ENCODE measurements at regions not wholly inside any gene's neighbourhood (a gene's known extent, or its start where the extent isn't known, plus 50 kb on each side); places are given as distances from the start of the nearest gene placed in this dataset.
A peak's percentile ranks its signal among the peaks of the same experiment; 100 is the strongest.
"Not testable (repeated sequence)": the region's sequence is repeated elsewhere in the genome, so short reads cannot be mapped to it uniquely, and the experiment has no call there.

DNA sequence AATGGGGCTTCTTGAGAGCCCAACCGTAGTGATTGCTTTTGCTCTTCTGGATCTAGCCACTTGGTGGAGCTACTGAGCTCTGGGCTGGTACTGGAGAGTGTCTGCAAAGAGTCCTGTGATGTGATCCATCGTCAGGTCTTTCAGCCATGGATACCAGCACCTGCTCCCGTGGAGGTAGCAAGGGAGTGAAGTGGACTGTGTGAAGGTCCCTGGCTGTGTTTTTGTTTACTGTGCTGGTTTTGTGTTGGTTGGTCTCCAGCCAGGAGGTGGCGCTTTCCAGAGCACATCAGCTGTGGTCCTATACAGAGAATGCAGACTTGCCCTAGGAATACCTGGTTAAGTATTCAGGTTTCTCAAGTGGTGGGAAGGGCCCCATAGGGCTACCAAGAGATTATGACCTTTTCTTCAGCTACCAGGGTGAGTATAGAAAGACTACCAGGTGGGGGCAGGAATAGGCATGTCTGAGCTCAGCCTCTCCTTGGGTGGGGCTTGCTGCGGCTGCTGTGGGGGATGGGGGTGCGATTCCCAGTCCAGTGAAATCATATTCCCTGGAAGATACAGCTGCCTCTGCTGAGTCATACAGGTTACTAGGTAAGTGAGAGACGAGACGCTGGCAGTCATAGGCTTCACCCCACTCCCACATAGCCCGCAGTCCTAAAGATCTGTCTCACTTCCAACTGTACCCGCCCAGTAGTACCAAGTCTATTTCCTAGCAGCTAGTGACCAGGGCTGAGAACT, 733.7 kb downstream of the ZNF385D start:
- no peak for DNase-seq

DNA sequence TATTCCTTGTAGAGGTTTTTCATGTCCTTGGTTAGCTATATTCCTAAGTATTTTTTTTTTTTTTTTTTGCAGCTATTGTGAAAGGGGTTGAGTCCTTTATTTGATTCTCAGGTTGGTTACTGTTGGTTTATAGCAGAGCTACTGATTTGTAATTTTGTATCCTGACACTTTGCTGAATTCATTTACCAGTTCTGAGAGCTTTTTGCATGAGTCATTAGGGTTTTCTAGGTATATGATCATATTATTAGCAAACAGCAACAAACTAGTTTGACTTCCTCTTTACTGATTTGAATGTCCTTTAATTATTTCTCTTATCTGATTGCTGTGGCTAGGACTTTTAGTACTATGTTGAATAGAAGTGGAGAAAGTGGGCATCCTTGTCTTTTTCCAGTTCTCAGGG, 737.4 kb downstream of the ZNF385D start:
- DNase-seq: no peak

DNA sequence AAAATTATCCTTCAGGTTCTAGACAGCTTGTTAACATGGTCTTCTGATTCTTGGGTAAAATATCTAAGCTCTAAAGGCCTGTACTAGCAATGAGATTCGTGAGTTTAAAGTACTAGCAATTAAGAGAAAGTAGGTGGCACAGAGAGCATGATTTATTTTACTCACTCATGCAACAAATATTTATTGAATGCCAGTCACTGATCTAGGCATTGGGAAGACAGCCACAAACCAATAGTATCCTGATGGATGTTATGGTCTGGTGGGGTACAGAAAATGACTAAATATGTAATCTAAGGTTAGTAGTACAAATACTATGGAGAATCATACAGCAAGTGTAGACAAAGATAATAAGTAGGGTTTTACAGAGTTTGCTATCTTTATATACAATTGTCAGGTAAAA, 751.3 kb downstream of the ZNF385D start:
- no peak for DNase-seq

DNA sequence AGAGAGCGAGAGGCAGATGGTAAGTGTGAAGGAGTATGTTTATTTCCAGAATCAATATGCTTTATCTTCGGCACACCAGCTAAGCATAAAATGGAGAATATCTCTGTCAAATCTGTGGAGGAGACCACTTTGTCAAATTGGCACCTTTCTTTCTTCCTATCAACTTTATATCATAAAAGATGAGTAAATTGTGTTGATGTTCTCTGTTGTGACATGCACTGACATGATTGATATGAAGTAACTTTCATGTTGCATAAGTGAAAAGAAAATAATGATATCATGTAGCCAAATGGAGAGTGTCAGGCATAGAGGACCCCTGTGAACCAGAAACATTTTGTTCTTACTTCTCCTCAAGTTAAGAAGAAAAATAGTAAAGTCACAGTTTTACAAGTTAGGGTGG, 753.8 kb downstream of the ZNF385D start:
- DNase-seq: no peak

DNA sequence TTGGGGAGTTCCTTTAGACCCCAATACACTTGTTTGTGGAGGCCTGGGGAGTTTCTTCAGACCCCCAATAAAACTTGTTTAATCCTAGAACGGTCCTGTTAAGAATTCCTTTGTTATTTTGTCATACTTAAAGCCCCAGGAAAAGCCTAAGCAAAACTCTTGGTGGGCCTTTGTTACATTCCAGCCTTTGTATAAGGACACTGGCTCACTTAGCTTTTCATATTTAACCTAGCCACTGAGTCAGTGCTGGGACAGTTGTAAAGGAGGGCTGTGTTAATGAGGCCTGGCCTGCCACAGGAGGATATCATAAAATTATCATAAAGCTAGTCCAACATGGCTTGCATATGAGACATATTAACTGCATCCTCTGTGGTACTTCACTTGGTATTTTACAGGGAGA, 760.1 kb downstream of the ZNF385D start:
- no peak for DNase-seq

DNA sequence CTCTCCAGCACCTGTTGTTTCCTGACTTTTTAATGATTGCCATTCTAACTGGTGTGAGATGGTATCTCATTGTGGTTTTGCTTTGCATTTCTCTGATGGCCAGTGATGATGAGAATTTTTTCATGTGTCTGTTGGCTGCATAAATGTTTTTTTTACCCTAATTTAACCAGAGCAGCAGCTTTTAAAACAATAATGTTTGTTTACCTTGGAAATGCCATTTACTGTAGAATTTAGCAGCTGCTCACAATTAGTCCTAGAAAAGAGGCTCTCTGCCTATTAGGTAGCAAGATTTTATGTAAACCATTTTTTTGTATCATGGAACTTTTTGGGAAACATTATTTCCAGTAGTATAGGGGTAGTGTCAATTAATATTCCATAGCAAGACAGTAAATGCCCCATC, 761.4 kb downstream of the ZNF385D start:
- DNase-seq: not testable (repeated sequence)

DNA sequence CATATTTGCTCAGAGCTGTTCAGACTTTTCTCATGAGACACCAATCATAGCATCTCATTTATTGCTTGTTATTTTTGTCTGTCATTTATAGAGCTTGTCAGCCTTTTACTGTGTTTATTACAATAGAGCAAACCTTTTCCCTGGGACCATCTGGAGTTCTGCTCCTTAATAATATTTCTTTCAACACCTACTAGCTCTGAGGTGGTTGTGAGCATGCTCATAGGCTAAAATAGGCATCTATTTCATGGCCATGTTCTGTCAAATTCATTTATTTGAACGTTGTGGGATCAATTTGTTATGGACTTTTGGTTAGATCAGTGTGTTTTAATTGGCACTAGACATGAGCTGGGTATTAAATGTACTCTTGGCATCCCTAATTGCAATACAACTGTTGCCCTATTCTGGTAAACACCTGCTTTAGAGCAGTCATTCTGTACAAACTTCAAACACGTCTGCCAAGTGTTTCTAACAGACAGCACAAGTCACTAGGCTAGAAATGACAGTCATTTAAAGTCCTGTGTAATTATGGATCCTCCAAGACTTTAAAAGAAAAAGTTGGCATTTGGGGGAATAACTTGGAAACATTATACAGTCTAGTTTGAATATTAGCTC, 766.3 kb downstream of the ZNF385D start:
- DNase-seq: no peak

DNA sequence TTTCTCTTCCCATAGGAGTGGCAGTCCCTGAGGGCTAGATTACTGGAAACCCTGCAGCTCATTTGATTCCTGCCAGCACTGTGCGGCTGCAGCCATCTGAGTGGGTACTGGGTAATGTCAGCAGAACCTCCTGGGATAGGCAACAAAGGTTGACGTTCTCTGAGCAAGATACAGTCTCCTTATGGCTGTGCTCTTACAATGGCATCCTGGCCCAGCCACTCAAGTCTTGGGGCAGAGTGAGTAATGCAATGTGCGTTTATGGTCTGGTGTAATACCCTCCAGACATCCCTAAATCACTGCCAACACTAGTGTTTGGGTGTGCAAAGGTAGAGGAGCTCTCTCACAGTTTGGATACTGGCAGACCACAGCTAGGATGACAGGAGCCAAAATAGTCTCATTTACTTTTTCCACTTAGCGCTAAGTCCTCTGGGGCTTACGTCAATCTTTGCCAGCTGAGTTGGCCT, 775.8 kb downstream of the ZNF385D start:
- peak; percentile 45 for DNase-seq

DNA sequence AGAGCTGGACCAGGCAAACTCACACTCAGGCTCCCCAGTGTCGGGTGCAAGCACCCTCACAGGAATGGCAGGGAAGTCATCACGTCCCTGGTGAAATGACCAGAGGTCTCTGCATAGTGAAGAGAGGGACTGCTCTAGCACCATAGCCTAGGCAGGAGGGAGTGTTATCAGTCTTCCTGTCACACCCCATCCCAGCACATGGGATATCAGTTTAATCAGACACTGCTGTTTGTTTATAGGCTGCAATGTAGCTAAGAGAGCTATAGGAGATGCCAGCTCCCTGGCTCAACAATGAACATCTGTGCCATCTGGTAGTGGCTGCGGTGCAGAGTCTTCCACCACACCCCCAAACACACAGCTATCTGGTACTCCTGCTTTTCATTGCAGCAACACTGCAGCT, 776.6 kb downstream of the ZNF385D start:
- no peak for DNase-seq

DNA sequence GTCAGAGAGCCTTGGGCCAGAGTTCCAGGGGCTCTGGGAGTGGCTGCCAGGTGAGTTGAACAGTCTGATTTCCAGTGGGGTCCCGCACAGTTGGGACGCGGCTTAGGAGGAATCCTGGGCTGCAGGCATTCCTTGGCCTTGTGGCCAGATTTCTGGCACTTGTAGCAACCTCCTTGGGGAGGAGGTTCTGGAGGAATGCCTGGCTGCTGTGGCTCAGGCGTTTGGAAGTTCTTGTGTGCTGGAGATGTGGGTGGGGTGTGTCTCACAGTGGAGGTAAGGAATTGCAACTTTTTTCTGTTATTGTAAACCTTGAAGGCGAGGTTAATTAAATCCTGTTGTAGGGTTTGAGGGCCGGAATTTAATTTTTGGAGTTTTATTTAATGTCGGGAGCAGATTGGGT, 780.2 kb downstream of the ZNF385D start:
- not testable (repeated sequence) for DNase-seq

DNA sequence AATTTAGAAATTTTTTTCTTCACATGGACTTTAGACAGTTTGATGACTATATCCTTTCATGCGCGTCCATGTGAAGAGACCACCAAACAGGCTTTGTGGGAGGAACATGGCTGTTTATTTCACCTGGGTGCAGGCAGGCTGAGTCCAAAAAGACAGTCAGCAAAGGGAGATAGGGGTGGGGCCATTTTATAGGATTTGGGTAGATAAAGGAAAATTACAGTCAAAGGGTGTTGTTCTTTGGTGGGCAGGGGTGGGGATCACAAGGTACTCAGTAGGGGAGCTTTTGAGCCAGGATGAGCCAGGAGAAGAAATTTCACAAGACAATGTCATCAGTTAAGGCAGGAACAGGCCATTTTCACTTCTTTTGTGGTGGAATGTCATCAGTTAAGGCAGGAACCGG, 781.5 kb upstream of the SGO1 start:
- not testable (repeated sequence) for DNase-seq

DNA sequence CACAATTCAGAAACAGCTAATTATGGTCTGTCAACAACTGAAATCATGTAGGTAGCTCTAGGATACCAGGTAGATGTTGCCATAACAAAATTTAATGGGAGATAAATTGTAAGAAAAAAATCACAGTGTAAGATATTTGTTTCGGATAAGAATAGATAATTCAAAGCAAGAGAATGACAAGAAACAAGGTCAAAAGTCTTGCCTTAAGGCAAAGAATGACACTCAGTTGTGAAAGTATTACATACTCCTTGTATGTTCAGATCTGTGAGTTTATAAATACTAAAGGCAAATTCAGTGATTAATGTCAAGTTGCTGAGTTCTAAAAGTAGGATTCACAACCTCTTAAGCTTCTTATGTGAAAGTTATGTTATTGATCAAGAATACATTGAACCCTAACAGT, 772.2 kb upstream of the SGO1 start:
- DNase-seq: no peak

DNA sequence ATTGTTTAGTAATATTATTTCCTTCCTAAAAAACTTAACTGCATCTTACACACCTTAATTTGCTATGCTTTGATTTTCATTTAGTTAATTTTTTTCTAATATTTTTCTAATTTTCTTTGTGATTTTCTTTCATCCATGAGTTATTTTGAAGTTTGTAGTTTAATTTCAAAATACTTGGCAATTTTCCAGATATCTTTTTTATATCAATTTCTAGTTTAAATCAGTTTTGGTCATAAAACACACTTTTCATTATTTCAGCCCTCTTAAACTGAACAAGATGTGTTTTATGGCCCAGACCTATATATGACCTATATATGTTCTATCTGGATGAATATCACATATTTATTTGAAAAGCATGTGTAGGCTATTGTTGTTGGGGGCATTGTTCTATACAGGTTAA, 759.9 kb upstream of the SGO1 start:
- DNase-seq: no peak

DNA sequence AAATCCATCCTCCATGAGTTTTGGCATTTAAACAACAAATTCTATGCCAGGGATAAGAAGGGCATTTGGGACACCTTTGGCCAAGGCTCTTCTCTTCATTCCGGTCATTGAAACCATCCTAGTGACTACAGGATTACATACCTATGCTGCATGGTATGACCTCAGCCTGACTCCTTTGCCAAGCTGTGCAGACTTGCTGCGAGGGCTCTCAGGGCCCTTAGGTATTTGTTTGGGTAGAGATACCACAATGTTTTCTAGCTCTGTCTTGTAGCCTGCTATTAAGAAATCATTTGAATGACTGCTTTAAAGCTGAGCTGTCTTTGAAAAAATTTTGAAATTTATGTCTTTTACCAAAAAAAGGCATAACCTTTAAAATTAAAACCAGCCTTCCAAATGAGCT, 749.8 kb upstream of the SGO1 start:
- DNase-seq: no peak

DNA sequence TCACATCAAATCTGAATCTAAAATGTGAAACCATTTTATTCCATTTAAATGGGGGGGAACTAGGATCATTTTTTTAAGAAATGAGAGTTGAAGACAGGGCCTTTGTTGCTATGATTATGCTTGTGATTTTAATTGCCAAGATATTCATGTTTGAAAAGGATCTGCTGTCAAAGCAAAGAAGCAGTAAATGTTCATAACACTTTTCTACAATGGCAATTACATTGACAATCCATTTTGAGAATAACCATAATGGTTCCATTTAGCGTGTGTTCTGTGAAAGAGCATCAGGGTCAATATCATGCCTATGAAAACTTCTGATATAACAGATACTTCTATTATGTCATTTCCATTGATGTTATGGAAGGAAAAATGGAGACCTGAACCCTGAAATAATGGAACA, 745.8 kb upstream of the SGO1 start:
- no peak for DNase-seq

DNA sequence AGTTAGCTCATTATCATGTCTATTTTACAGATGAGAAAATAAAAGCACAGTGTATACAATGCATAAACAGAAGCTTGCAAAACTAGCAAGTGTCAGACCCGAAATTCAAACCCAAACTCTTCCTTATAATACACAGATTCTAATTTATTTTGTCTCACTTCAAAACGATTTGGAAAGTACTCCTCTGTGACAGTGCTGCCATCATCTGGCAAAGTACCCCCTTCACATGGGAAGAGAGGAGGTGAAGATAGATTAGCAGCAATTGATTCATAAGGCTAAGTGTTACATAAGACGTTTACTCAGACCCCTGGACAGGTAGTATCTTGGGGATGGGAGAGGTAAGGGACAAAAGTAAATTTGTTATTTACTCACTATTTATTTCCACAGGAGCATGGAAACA, 744.0 kb upstream of the SGO1 start:
- no peak for DNase-seq

DNA sequence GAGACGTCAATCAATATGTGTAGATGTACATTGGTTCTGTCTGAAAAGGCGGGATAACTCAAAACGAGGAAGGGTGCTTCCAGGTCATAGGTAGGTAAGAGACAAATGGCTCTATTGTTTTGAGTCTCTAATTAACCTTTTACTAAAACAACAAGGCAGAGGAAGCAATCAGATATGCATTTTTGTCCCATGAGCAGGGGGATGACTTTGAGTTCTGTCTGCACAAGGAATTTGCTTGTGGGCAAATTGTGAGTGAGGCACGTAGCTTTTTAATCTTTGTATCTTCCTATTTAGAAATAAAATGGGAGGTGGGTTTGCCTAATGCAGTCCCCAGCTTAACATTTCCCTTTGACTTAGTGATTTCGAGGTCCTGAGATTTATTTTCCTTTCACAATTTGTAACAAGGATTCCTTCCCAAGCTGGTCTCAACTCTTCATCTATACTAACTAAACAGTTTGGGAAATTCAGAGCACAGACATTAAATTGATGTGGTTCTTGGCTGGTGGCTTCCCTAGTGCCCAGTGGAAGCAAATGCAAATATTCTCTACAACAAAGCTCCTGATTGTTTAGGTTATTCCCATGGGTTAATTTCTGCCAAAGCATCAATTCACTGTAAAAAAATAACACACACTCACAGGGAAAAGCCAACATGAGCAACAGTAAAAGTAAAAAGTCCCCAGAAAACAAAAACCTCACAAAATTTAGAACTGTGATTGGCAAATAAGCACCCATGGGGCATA, 738.8 kb upstream of the SGO1 start:
- no peak for DNase-seq

DNA sequence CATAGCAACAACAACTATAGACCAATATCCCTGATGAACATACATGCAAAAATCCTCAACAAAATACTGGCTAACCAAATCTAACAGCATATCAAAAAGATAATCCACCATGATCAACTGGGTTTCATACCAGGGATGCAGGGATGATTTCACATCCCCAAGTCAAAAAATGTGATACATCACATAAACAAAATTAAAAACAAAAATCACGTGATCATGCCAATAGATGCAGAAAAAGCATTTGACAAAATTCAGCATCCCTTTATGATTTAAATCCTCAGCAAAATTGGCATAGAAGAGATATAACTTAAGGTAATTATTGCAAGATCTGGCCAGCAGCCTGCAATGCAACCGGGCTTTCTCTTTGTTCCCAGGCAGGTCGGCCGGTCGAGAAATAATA, 735.1 kb upstream of the SGO1 start:
- not testable (repeated sequence) for DNase-seq

DNA sequence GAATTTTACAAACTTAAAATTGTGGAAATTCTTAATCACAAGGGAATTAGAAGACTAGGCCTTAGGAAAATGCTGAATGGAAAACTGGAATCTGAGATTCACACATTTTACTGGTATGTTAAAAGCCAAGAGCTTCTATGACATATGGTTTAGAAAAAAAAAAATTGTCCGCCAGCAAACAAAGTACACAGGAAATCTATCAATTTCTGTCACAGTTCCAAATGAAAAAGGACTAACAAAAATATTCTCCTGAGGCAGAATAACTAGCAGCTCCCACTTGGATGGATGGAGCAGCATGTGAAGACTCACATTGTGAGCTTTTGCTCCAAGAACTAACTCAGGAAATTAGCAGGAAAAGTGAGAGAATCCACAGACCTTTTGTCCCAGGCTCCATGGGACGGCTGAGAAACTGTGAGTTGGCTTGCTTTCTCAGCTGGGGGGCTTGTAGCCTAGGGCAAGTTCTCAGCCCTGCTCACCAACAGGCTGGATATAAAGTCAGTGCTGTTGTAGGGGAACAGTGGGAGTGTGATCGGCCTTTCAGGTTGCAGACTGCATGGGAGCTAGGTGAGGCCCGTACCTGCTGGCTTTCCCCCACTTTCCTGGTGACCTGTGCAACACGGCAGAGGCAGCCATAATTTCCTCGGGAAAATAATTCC, 731.1 kb upstream of the SGO1 start:
- DNase-seq: no peak

DNA sequence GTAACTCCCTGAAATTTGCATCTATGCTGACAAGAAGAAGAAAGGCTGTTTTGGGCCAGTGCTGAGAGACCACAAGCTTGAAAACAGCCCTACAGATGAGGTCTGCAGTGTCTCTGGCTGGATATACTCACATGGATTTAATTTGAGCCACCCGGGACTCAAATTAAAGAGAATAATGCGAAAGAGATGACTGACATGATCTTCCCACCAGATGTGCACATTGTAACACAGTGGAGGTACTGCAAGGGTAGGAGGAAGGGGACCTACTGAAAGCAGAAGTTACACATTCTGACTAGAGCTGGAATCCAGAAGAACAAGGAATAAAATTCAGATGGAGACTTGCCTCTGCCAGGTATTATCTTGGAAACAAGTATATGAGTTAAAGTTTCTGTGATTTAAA, 728.3 kb upstream of the SGO1 start:
- peak; percentile 64 for DNase-seq

DNA sequence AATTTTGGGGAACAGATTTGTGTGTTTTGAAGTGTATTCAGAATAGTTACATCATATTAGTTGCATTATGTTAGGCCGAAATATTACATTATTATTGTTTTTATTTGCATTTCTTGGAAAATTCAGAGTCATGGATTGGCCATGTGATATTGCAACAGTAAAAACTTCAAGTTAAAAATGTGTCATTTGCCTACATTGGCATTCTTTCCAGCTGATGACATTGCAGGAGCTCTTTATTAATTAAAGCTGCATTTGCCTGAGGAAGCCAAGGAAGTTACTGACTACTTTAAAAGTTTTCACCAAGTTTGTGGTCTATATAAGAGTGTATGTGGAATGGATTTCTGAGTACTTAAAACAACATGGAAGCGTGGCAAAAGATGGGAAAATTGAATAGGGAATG, 726.4 kb upstream of the SGO1 start:
- no peak for DNase-seq

DNA sequence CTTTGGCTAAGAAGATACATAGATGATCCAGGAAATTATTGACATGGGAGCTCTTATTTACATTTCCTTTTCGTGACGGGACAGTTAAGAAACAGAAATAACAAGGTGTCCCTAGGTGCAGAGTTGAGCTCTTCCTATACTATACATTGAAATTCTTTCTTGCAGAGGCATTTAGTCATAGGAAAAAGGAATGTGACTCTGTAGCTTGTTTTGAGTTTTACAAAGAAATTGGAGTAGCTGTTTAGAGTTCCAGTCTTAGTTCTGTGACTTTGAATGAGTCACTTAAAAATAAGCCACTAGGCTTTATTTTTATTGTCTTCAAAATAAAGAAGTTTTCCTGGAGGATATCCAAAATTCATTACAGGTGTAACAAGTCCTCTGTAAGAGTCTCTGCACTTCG, 723.5 kb upstream of the SGO1 start:
- DNase-seq: no peak

DNA sequence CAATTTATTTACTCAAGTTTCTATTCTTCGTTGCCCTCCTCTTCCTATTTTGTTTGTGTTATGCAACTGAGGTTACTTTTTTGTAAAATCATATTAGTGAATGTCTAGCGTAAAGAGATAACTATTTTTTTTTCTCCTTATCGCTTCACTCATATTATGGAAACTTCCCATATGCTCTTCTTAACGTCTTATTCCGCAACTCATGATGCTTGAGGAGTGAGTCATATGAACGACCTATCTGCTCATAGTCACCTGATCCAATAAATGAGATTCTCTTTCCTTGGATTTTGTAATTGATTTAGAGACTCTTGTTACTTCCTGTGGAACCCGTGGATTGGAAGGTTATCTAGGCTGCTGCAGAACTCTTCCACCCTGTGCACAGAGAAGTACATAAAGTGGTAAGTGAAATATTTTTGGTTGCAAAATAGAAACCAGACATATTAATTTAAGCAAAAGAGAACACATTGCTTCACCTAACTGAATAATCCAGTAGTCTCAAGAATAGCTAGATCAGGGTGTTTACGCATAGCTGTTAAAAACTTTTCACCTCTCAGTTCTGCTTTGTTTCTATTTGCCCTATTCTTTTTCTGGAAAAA, 719.3 kb upstream of the SGO1 start:
- no peak for DNase-seq

Measured in femur (tissue), 1 donor.